ENCODE measurements at regions not wholly inside any gene's neighbourhood (a gene's known extent, or its start where the extent isn't known, plus 50 kb on each side); places are given as distances from the start of the nearest gene placed in this dataset.

DNA sequence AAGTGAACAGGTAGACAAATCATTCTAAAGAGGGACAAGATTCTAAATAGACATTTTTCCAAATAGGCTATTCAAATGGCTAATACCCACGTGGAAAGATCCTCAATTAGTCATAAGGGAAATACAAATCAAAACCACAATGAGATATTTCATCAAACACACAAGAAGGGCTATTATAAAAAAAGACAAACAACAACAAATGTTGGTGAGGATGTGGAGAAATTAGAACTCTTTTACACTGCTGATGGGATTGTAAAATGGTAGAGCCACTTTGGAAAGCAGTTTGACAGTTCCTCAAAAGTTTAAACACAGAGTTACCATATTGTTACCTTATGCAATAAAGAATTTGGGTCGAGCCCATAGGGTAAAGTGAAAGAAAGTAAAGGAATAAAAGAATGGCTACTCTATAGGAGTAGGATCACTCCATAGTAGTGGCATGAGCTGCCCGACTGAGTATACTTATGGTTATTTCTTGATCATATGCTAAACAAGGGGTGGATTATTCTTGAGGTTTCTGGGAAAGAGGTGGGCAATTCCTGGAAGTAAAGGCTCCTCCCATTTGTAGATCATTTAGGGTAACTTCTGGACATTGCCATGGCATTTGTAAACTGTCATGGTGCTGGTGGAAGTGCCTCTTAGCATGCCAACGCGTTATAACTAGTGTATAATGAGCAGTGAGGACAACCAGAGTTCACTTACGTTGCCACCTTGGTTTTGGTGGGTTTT is 58.9 kb upstream of the FAM9C start:
- H3K4me1 ChIP-seq = peaks cover 4 to 64% (median 13%) of the 10 kb centered on the region in 10 experiments; a peak in 15 of 20 replicates
- peak overlapping the region in 3 of 11 experiments; percentile 56 to 69 (median 66); a peak in 7 of 22 replicates for H3K4me2 ChIP-seq
- no peaks in the 10 kb centered on the region for H3K36me3 ChIP-seq
- no peak overlapping the region for H3K9ac ChIP-seq
- peak overlapping the region in 1 of 11 experiments; percentile 55; a peak in 2 of 22 replicates for H3K27ac ChIP-seq
- peaks cover 0 to 25% (median 0%) of the 10 kb centered on the region in 11 experiments; a peak in 7 of 22 replicates for H3K9me3 ChIP-seq (replicated peaks in 1 of 11)
- TF ChIP-seq Cebpa-rat (IDR thresholded peaks at IDR 0.05) = no peak
- H3K27me3 ChIP-seq = peaks cover 0 to 26% (median 0%) of the 10 kb centered on the region in 11 experiments; a peak in 3 of 22 replicates
- H4K20me1 ChIP-seq = no peaks in the 10 kb centered on the region
- no peak overlapping the region for H3K4me3 ChIP-seq

DNA sequence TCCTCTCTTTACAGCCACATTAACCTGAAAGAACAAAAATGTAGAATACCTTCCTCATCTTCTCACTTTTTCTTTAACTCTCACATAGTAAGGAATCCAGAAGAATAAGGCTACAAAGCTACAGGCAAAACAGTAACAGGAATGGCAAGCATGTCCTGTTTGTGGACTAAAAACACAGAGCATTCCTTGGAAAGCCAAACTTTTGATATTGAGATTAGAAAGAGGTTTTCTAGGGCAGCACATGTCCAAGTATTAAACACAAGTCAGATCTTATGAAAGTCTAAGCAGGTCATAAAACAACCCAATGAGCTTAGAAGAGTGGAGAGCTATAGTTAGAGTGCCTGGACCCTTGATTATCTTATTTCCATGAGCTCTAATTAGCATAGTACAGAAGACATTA is 58.2 kb upstream of the FAM9C start:
- H3K4me1 ChIP-seq = peaks cover 3 to 65% (median 12%) of the 10 kb centered on the region in 10 experiments; a peak in 15 of 20 replicates
- H3K9ac ChIP-seq = no peak overlapping the region
- H3K27ac ChIP-seq = peak overlapping the region in 3 of 11 experiments; percentile 4 to 68 (median 55); a peak in 4 of 22 replicates
- no peaks in the 10 kb centered on the region for H3K36me3 ChIP-seq
- TF ChIP-seq Cebpa-rat (IDR thresholded peaks at IDR 0.05) = no peak
- no peaks in the 10 kb centered on the region for H4K20me1 ChIP-seq
- no peak overlapping the region for H3K4me3 ChIP-seq
- peaks cover 0 to 31% (median 4%) of the 10 kb centered on the region in 11 experiments; a peak in 9 of 22 replicates for H3K9me3 ChIP-seq (replicated peaks in 1 of 11)
- peak overlapping the region in 4 of 11 experiments; percentile 35 to 69 (median 61); a peak in 8 of 22 replicates for H3K4me2 ChIP-seq
- H3K27me3 ChIP-seq = peaks cover 0 to 30% (median 0%) of the 10 kb centered on the region in 11 experiments; a peak in 3 of 22 replicates

DNA sequence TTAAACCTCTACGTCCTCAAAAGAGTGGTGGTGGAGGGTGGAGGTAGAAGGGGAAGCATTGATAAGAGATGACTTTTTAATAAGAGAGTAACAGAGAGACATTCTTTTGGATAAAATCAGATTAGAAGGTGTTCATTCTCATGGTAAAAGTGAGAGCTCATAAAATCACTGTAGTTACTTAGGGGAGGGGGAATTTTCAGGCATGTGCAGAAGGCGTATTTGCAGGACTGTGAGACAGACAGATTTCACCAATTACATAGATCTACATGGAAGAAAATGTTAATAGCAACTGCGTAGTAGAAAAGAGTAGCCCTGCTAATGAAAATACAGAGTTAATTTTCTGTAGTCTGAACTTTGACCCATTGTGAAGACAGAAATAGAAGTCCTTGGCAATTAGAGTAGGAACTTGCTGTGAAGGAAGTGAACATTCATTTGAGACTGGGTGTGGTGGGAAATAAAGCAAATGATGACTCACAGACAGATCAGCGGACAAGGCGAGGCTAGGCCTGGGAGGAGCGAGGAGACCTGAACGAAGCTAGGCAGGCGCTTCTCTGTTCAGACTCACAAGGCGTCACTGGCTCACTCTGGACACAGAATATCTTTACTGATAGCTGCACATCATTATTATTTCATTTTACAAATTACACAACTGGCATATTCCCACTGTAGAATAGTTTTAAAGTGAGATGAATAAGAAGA is 57.2 kb upstream of the FAM9C start:
- Histone ChIP-seq H3K27ac (peak overlapping the region in 4 of 11 experiments; percentile 39 to 68 (median 48); a peak in 7 of 22 replicates), H3K9ac (no peak overlapping the region), H3K27me3 (peaks cover 0 to 30% (median 0%) of the 10 kb centered on the region in 11 experiments; a peak in 3 of 22 replicates), H4K20me1 (no peaks in the 10 kb centered on the region), H3K4me1 (peaks cover 0 to 61% (median 9%) of the 10 kb centered on the region in 10 experiments; a peak in 12 of 20 replicates), H3K4me2 (peak overlapping the region in 7 of 11 experiments; percentile 8 to 69 (median 35); a peak in 14 of 22 replicates), H3K9me3 (replicated peaks in 1 of 11) (peaks cover 0 to 31% (median 4%) of the 10 kb centered on the region in 11 experiments; a peak in 9 of 22 replicates), H3K36me3 (no peaks in the 10 kb centered on the region), H3K4me3 (no peak overlapping the region)
- TF ChIP-seq Cebpa-rat (IDR thresholded peaks at IDR 0.05) = no peak

DNA sequence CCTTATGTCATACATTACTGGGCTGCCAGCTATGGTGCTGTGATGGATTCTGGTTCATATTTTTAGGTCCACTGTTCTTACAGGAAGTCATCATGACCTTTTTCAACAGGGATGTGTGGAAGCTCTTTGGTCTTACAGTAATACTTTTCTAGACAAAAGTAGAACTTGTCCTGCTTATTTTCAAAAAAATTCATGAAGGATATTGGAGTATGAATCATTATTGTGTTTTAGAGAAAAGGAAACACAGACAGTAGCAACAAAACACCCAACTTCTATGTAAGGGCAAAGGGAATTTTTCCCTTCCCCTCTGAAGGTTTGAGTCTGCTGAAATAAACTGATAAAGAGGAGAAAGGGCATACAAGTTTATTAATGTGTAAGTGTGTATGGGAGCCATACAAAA is 54.7 kb upstream of the FAM9C start:
- Histone ChIP-seq H3K9ac (no peak overlapping the region), H4K20me1 (no peaks in the 10 kb centered on the region), H3K4me3 (no peak overlapping the region), H3K27me3 (peaks cover 0 to 39% (median 0%) of the 10 kb centered on the region in 11 experiments; a peak in 4 of 22 replicates), H3K4me1 (peaks cover 1 to 81% (median 11%) of the 10 kb centered on the region in 10 experiments; a peak in 17 of 20 replicates), H3K27ac (peak overlapping the region in 4 of 11 experiments; percentile 8 to 51 (median 28); a peak in 6 of 22 replicates), H3K9me3 (replicated peaks in 1 of 11) (peaks cover 0 to 25% (median 4%) of the 10 kb centered on the region in 11 experiments; a peak in 9 of 22 replicates), H3K4me2 (peak overlapping the region in 3 of 11 experiments; percentile 19 to 69 (median 37); a peak in 6 of 22 replicates), H3K36me3 (no peaks in the 10 kb centered on the region)
- TF ChIP-seq Cebpa-rat (IDR thresholded peaks at IDR 0.05) = no peak

DNA sequence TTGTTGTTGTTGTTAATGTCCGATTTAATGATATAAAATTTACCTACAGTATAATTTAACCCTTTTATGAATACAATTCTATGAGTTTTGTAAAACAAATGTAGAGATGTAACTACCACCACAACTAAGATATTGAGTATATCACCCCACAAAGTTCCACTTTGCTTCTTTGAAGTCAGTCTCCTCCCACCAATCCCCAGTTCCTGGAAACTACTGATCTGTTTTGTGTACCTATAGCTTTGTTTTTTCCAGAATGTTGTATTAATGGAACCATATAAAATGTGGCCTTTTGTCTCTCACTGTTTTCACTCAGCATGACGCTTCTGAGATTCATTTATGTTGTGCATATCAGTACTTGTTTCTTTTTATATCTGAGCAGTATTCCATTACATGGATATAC is 52.3 kb upstream of the FAM9C start:
- Histone ChIP-seq H3K36me3 (no peaks in the 10 kb centered on the region), H3K27me3 (peaks cover 0 to 43% (median 0%) of the 10 kb centered on the region in 11 experiments; a peak in 4 of 22 replicates), H3K9me3 (replicated peaks in 1 of 11) (peaks cover 0 to 10% (median 4%) of the 10 kb centered on the region in 11 experiments; a peak in 9 of 22 replicates), H3K27ac (no peak overlapping the region), H3K9ac (no peak overlapping the region), H4K20me1 (no peaks in the 10 kb centered on the region), H3K4me1 (peaks cover 25 to 80% (median 32%) of the 10 kb centered on the region in 10 experiments), H3K4me3 (no peak overlapping the region), H3K4me2 (peak overlapping the region in 1 of 11 experiments; percentile 3; a peak in 1 of 22 replicates)
- TF ChIP-seq Cebpa-rat (IDR thresholded peaks at IDR 0.05) = no peak

DNA sequence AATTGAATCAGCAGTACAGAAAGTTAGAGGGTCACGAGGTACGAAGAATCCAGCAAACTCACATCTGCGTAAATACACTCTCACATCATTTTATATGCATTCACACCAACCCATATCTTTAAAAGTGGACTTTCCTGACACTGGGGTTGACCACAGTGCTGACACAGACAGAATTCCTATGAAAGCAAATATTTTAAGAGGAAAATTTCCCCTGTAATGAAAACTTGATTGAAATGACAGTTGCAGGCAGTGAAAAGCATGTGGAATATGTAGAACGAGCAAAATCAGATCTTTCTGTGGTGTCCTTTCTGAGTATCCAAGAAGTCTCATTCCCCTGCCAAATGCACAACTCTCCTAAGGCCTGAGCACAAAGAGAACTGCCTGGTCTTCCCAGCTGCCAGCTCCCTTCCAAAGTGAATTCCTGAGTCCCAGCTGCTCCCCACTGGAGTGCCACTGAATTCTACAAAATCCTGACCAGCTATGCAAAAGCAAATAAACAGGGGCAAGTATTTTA is 50.5 kb upstream of the FAM9C start:
- Histone ChIP-seq H3K27ac (peak overlapping the region in 3 of 11 experiments; percentile 11 to 80 (median 70); a peak in 4 of 22 replicates), H3K27me3 (peaks cover 0 to 45% (median 0%) of the 10 kb centered on the region in 11 experiments; a peak in 4 of 22 replicates), H3K9ac (peak overlapping the region in 1 of 11 experiments; percentile 1; a peak in 1 of 22 replicates), H3K4me1 (peaks cover 43 to 80% (median 44%) of the 10 kb centered on the region in 10 experiments), H3K4me3 (no peak overlapping the region), H3K4me2 (peak overlapping the region in 3 of 11 experiments; percentile 69 to 83 (median 73); a peak in 6 of 22 replicates), H3K9me3 (replicated peaks in 1 of 11) (peaks cover 0 to 14% (median 4%) of the 10 kb centered on the region in 11 experiments; a peak in 9 of 22 replicates), H4K20me1 (no peaks in the 10 kb centered on the region), H3K36me3 (no peaks in the 10 kb centered on the region)
- TF ChIP-seq Cebpa-rat (IDR thresholded peaks at IDR 0.05) = no peak

DNA sequence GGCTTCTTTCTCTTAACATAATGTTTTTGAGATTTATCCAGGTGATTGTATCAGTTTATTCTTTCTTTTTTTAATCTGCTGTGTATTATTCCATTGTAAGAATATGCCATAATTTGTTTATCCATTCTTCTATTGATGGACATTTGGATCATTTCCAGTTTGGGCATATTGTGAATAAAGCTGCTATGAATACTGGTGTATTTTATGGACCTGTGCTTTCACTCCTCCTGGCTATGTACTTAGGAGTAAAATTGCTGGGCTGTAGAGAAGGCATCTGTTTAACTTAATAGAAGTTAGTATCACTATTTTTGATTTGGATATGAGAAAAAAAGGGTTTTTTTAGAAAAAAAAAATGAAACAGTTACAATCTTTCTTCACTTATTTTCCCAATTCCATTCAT is 50.0 kb upstream of the FAM9C start:
- Histone ChIP-seq H3K4me1 (peaks cover 47 to 80% (median 49%) of the 10 kb centered on the region in 10 experiments), H3K27ac (peak overlapping the region in 4 of 11 experiments; percentile 70 to 99 (median 84); a peak in 5 of 22 replicates), H3K36me3 (no peaks in the 10 kb centered on the region), H4K20me1 (no peaks in the 10 kb centered on the region), H3K9ac (peak overlapping the region in 1 of 11 experiments; percentile 1; a peak in 1 of 22 replicates), H3K4me2 (peak overlapping the region in 8 of 11 experiments; percentile 44 to 83 (median 68); a peak in 12 of 22 replicates), H3K9me3 (replicated peaks in 1 of 11) (peaks cover 0 to 15% (median 4%) of the 10 kb centered on the region in 11 experiments; a peak in 9 of 22 replicates), H3K4me3 (no peak overlapping the region), H3K27me3 (peaks cover 0 to 40% (median 0%) of the 10 kb centered on the region in 11 experiments; a peak in 3 of 22 replicates)
- TF ChIP-seq Cebpa-rat (IDR thresholded peaks at IDR 0.05) = no peak
